A673 (cell line): ENCODE measurements at regions not wholly inside any gene's neighbourhood (a gene's known extent, or its start where the extent isn't known, plus 50 kb on each side); places are given as distances from the start of the nearest gene placed in this dataset.

ENCODE experiments used
- BruUV-seq: library from RNA; stranded (reverse); fragments of 400-500 nt; replicated peaks from 2 replicates; lab custom pipeline; 2021; lab: Mats Ljungman, UMichigan
- CTCF ChIA-PET: fragments of 300-600 bp; sonication (Branson Sonifier 250); formaldehyde crosslinking; loops from one replicate; lab custom pipeline; 2022; ENCODE audit warnings: antibody characterized with exemption; lab: Charles Lee
- POLR2A ChIA-PET: fragments of 300-600 bp; sonication (Branson Sonifier 250); formaldehyde crosslinking; loops from one replicate; lab custom pipeline; 2022; ENCODE audit warnings: antibody characterized with exemption; ENCODE audit not compliant: low non-redundant PET; lab: Charles Lee
- DNase-seq: peaks from one replicate; pipeline ENCODE4 v3.0.0-alpha.2; 2015; ENCODE audit warnings: low spot score
- H3K27ac ChIP-seq: fragments of 200-600 bp; sonication (generic); 2 replicates; pipeline ENCODE4 v1.5.1; 2016; ENCODE audit warnings: mixed run types, low read depth, mild to moderate bottlenecking, mixed read lengths, antibody characterized with exemption, low read length; ENCODE audit not compliant: poor library complexity, severe bottlenecking
- H3K27me3 ChIP-seq: fragments of 200-600 bp; sonication (generic); replicated peaks from 2 replicates; pipeline ENCODE4 v1.6.1; 2017; ENCODE audit warnings: mixed run types, low read depth, mild to moderate bottlenecking, mixed read lengths, antibody characterized with exemption, low read length; ENCODE audit not compliant: insufficient read depth, poor library complexity
- H3K36me3 ChIP-seq: fragments of 200-600 bp; sonication (generic); 2 replicates; pipeline ENCODE4 v1.6.1; 2016; ENCODE audit warnings: mixed run types, mild to moderate bottlenecking, mixed read lengths, antibody characterized with exemption, low read length; ENCODE audit not compliant: insufficient read depth, poor library complexity, severe bottlenecking
- H3K4me1 ChIP-seq: fragments of 200-600 bp; sonication (generic); 2 replicates; pipeline ENCODE4 v1.6.1; 2017; ENCODE audit warnings: mixed run types, mild to moderate bottlenecking, mixed read lengths, antibody characterized with exemption, low read length; ENCODE audit not compliant: insufficient read depth, poor library complexity, severe bottlenecking
- H3K4me3 ChIP-seq: fragments of 200-600 bp; sonication (generic); 2 replicates; pipeline ENCODE4 v1.5.1; 2016; ENCODE audit warnings: low read depth, mixed run types, mild to moderate bottlenecking, mixed read lengths, low read length; ENCODE audit not compliant: poor library complexity, severe bottlenecking
- H3K9me3 ChIP-seq: fragments of 200-600 bp; sonication (generic); 2 replicates; pipeline ENCODE4 v1.6.1; 2016; ENCODE audit warnings: mixed run types, low read depth, mild to moderate bottlenecking, mixed read lengths, antibody characterized with exemption, low read length; ENCODE audit not compliant: poor library complexity, severe bottlenecking
- CTCF ChIP-seq: fragments of 300-800, 200-600 bp; sonication (generic); conservative IDR thresholded peaks from 2 replicates; pipeline ENCODE4 v1.5.1; 2017; ENCODE audit warnings: low read depth, mild to moderate bottlenecking, antibody characterized with exemption, low read length, moderate library complexity, mixed read lengths
- EZH2 ChIP-seq: fragments of 200-600 bp; sonication (generic); IDR thresholded peaks from 2 replicates; pipeline ENCODE4 v1.6.1; 2017; ENCODE audit warnings: borderline replicate concordance, low read depth, mild to moderate bottlenecking, mixed read lengths, antibody characterized with exemption, low read length; ENCODE audit not compliant: poor library complexity, severe bottlenecking
- intact Hi-C: fragments of 100-400 bp; cut with micrococcal nuclease; formaldehyde crosslinking; loops from one replicate; pipeline ENCODE4 v1.10.0; 2022; ENCODE audit not compliant: unreplicated experiment

DNA sequence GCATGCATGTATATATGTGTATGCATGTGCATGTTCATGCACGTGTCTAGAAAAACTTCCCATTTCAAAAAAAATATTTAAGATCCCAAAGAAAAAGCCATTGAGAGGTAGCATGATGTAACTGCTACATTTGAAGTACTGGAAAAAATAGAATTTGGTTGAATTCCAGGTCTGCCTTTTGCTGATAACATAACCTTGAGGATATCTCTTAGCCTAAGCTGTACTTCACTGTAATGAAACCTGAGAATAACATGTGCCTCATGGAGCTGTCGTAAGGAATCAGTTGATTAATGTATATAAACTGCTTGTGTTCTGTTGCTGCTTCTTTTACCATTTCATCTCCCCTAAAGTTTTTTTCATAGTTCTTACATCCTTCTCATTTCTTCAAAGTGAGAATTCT is 351.8 kb downstream of the GRIA2 start:
- CTCF ChIA-PET = no interaction called here
- BruUV-seq = no TSS peak
- intact Hi-C loops = no loop called here
- Histone ChIP-seq H3K27ac (no peak overlapping the region), H3K9me3 (no peaks in the 10 kb centered on the region), H3K27me3 (no peaks in the 10 kb centered on the region), H3K4me1 (no peaks in the 10 kb centered on the region), H3K36me3 (no peaks in the 10 kb centered on the region), H3K4me3 (no peak overlapping the region)
- POLR2A ChIA-PET = no interaction called here
- TF ChIP-seq CTCF = no peak
- TF ChIP-seq EZH2 = no peak
- no peak for DNase-seq

DNA sequence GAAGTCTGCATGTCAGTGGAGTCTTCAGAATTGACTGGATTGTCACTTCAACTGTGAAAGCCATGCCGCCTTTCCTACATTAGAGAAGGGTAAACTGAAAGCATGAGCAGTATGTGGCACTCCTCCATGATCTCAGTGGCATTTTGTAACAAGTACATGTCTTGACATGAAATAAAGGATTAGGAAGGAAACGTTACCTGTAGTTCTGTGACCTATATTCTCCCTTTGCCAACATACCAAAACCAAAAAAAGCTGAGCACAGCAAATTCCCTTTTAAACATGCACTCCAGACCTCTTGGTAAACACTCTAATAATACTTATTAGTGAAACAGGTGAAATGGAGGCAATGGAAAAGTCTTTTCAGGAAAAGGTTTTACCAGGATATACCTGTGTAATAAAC is 344.2 kb downstream of the GRIA2 start:
- H3K4me1 ChIP-seq = no peaks in the 10 kb centered on the region
- DNase-seq = no peak
- no peak overlapping the region for H3K4me3 ChIP-seq
- H3K36me3 ChIP-seq = no peaks in the 10 kb centered on the region
- no peaks in the 10 kb centered on the region for H3K27me3 ChIP-seq
- no peak for TF ChIP-seq CTCF
- no peak for TF ChIP-seq EZH2
- no peak overlapping the region for H3K27ac ChIP-seq
- CTCF ChIA-PET = no interaction called here
- H3K9me3 ChIP-seq = no peaks in the 10 kb centered on the region
- no TSS peak for BruUV-seq
- POLR2A ChIA-PET = no interaction called here
- intact Hi-C loops = no loop called here

- POLR2A ChIA-PET = interaction anchor here (0.6 kb wide), 1 partner anchor 21 kb away, joined by 3 read pairs; no protein-coding TSS in a partner anchor
- H3K9me3 ChIP-seq = no peaks in the 10 kb centered on the region
- no peak for DNase-seq
- no peak for TF ChIP-seq CTCF
- no peak for TF ChIP-seq EZH2
- intact Hi-C loops = no loop called here
- CTCF ChIA-PET = no interaction called here
- no peak overlapping the region for H3K27ac ChIP-seq
- no peaks in the 10 kb centered on the region for H3K27me3 ChIP-seq
- H3K4me3 ChIP-seq = no peak overlapping the region
- no peaks in the 10 kb centered on the region for H3K36me3 ChIP-seq
- BruUV-seq = no TSS peak
- H3K4me1 ChIP-seq = no peaks in the 10 kb centered on the region
These were observed 343.7 kb downstream of the GRIA2 start for GRCh38 chr4:157564218-157564617.
